ENCODE measurements at regions not wholly inside any gene's neighbourhood (a gene's known extent, or its start where the extent isn't known, plus 50 kb on each side); places are given as distances from the start of the nearest gene placed in this dataset.
"Not testable (repeated sequence)": the region's sequence is repeated elsewhere in the genome, so short reads cannot be mapped to it uniquely, and the experiment has no call there.

DNA sequence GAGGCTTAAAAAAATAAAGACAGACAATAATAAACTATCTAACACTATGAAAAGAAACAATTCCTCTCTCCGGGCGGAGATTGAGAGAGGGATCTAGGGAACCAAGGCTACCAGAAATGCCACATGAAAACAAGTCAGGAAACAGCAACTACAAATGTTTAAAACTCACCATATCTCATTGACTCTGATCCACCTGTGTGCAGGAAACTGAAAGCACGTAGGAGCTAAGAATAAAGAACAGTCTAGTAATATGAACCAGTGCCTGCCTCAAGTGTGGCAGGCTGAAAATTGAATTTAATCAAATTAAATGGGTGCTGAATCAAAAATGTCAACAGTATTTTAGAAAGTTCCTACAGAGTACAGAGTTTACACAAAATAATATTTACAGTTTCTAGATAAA, 1701.0 kb downstream of the SLITRK5 start:
- Mint-ChIP-seq H3K4me3 (no peak overlapping the region), H3K9me3 (peaks cover 12% of the 10 kb centered on the region), H3K4me1 (ENCODE audit: low read depth in 2 of 2) (no peaks in the 10 kb centered on the region), H3K27me3 (no peaks in the 10 kb centered on the region), H3K36me3 (no peaks in the 10 kb centered on the region), H3K27ac (no peak overlapping the region)
- DNase-seq (ENCODE audit: low spot score) = no peak
- ATAC-seq = no peak

DNA sequence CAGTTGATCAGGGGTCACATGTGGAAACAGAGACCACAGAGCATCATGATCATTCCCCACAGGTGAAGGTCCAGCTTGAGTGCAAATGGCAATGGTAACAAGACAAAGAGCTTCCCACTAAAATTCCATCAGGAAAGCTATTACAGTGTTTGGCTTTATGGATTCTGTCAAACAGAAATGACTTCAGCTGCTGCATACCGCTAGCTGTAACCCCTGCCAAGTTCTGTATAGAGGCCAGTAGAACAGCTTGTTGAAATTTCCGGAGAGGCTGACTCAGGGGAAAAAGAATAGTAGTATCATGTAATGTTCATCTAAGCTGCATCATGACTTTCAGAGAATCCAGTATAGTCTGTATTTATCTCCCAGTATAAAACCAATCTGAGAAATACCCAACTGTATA, 1704.7 kb downstream of the SLITRK5 start:
- no peak overlapping the region for H3K27ac Mint-ChIP-seq
- ATAC-seq (no peak), DNase-seq (ENCODE audit: low spot score) (no peak)
- H3K9me3 Mint-ChIP-seq = peaks cover 25% of the 10 kb centered on the region
- H3K4me3 Mint-ChIP-seq = no peak overlapping the region
- H3K36me3 Mint-ChIP-seq = no peaks in the 10 kb centered on the region
- H3K27me3 Mint-ChIP-seq = no peaks in the 10 kb centered on the region
- no peaks in the 10 kb centered on the region for H3K4me1 Mint-ChIP-seq (ENCODE audit: low read depth in 2 of 2)

DNA sequence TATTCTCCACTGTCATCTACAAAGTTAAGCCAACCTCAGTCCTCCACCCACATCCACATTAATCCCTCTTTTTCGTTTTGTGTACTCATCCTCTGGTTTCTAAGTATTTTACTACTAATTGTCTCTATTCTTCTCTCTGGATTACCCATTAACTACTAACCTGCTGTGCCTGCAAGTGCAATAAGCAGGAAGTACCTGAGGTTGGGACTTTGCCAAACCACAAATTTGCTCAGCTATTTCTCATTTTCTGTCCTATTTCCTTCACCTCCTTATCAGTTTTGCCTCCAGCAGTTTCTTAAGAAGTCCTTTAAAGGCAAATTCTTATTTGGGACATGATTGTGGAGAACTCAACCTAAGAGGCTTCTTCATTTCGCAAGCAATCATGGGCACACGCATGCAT, 1708.9 kb downstream of the SLITRK5 start:
- H3K27ac Mint-ChIP-seq = no peak overlapping the region
- H3K4me3 Mint-ChIP-seq = no peak overlapping the region
- no peaks in the 10 kb centered on the region for H3K36me3 Mint-ChIP-seq
- H3K9me3 Mint-ChIP-seq = peaks cover 17% of the 10 kb centered on the region
- DNase-seq (ENCODE audit: low spot score) = no peak
- H3K27me3 Mint-ChIP-seq = no peaks in the 10 kb centered on the region
- no peak for ATAC-seq
- no peaks in the 10 kb centered on the region for H3K4me1 Mint-ChIP-seq (ENCODE audit: low read depth in 2 of 2)

DNA sequence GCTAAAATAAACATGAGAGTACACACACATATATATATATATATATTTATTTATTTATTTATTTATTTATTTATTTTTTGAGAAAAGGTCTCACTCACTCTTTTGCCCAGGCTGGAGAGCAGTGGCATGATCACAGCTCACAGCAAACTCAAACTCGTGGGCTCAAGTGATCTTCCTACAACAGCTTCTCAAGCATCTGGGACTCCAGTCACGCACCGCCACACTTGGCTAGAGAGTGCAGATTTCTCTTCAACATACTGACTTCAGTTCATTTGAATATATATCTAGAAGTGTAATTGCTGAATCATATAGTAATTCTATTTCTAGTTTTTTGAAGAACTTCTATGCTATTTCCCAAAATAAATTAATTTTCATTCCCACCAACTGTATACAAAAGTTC, 1711.8 kb downstream of the SLITRK5 start:
- Mint-ChIP-seq H3K4me1 (ENCODE audit: low read depth in 2 of 2) (no peaks in the 10 kb centered on the region), H3K36me3 (peaks cover 4% of the 10 kb centered on the region), H3K4me3 (no peak overlapping the region), H3K27ac (no peak overlapping the region), H3K9me3 (peaks cover 18% of the 10 kb centered on the region), H3K27me3 (no peaks in the 10 kb centered on the region)
- ATAC-seq (no peak), DNase-seq (ENCODE audit: low spot score) (no peak)

DNA sequence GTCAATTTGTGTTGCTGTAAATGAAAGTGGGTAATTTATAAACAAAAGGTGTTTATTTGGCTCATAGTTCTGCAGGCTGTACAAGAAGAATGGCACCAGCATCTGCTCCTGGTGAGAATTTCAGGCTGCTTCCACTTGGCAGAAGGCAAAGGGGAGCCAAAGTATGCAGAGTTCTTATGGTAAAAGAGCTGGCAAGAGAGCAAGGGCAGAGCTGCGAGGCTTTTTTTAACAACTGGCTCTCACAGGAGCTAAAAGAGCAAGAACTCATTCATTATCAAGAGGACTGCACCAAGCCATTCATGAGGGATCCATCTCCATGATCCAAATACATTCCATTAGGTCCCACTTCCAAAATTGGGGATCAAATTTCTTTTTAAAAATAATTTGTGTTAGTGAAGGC, 1712.7 kb downstream of the SLITRK5 start:
- Mint-ChIP-seq H3K9me3 (peaks cover 18% of the 10 kb centered on the region), H3K4me1 (ENCODE audit: low read depth in 2 of 2) (no peaks in the 10 kb centered on the region), H3K27ac (no peak overlapping the region), H3K4me3 (no peak overlapping the region), H3K27me3 (no peaks in the 10 kb centered on the region), H3K36me3 (peaks cover 4% of the 10 kb centered on the region)
- DNase-seq (ENCODE audit: low spot score) (no peak), ATAC-seq (no peak)

DNA sequence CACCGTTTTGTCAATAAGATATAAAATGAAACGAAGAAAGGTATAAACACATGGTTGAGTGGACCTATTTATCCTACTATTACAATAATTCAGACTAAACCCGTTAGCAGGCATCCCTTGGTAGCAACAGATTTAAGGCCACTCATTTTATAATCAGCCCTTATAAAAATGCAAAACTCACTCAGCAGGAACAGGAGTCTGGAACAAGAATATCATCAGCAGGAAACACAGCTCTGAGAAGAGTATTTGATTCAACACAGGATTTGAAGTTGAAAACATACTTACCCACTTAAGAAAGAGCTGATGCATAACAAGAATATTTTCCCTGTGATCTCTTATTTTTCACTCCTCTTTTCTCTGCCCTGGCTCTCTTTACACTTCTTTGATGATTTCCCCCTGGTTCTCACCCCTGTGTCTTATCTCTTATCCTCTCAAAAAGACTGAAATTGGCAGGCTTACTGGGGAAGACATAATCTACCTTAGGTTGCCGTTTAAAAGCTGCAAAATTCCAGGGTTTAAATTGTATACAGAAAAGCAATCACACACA, 1722.7 kb downstream of the SLITRK5 start:
- H3K36me3 Mint-ChIP-seq = no peaks in the 10 kb centered on the region
- no peaks in the 10 kb centered on the region for H3K4me1 Mint-ChIP-seq (ENCODE audit: low read depth in 2 of 2)
- no peak overlapping the region for H3K27ac Mint-ChIP-seq
- H3K4me3 Mint-ChIP-seq = no peak overlapping the region
- no peaks in the 10 kb centered on the region for H3K27me3 Mint-ChIP-seq
- peaks cover 9% of the 10 kb centered on the region for H3K9me3 Mint-ChIP-seq
- DNase-seq (ENCODE audit: low spot score) (no peak), ATAC-seq (no peak)

DNA sequence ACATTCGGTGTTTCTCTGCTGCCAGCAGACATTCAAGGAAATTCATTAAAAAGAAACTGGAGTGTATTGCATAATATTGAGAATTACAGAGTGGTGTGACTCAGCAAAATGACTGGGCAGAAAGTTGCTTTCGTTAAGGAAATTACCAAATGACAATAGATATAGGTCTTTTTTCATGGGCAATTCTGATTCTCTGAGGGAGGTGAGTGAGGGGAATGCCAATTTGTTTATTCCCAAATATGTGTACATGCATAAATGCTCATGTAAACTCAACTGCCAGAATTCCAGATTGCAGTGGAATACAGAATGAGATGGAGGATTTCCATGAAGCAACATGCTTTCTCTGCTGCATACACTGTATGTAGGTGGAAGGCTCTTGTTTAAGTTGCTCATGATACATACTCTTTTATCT, 1730.1 kb downstream of the SLITRK5 start:
- ATAC-seq (no peak), DNase-seq (ENCODE audit: low spot score) (no peak)
- H3K4me3 Mint-ChIP-seq = no peak overlapping the region
- H3K27me3 Mint-ChIP-seq = no peaks in the 10 kb centered on the region
- no peak overlapping the region for H3K27ac Mint-ChIP-seq
- H3K36me3 Mint-ChIP-seq = no peaks in the 10 kb centered on the region
- H3K4me1 Mint-ChIP-seq (ENCODE audit: low read depth in 2 of 2) = no peaks in the 10 kb centered on the region
- peaks cover 22% of the 10 kb centered on the region for H3K9me3 Mint-ChIP-seq

DNA sequence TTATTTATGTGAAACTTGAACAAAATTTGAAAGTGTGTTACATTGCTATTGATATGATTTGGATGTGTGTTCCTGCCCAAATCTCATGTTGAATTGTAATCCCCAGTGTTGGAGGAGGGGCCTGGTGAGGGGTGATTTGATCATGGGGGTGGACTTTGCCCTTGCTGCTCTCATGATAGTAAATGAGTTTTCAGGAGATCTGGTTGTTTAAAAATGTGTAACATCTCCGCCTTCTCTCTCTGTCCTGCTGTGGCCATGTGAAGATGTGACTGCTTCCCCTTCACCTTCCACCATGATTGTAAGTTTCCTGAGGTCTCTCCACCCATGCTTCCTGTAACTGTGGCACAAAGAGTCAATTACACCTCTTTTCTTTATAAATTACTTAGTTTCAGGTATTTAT, 1731.0 kb downstream of the SLITRK5 start:
- Mint-ChIP-seq H3K4me1 (ENCODE audit: low read depth in 2 of 2) (no peaks in the 10 kb centered on the region), H3K4me3 (no peak overlapping the region), H3K9me3 (peaks cover 22% of the 10 kb centered on the region), H3K27me3 (no peaks in the 10 kb centered on the region), H3K27ac (no peak overlapping the region), H3K36me3 (no peaks in the 10 kb centered on the region)
- ATAC-seq (no peak), DNase-seq (ENCODE audit: low spot score) (no peak)

DNA sequence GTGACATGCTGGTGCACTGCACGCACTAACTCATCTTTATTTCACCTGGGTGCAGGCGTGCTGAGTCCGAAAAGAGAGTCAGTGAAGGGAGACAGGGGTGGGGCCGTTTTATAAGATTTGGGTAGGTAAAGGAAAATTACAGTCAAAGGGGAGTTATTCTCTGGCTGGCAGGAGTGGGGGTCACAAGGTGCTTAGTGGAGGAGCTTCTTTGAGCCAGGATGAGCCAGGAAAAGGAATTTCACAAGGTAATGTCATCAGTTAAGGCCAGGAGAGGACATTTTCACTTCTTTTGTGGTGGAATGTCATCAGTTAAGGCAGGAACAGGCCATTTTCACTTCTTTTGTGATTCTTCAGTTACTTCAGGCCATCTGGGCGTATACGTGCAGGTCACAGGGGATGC, 1734.9 kb downstream of the SLITRK5 start:
- H3K27ac Mint-ChIP-seq; DNase-seq (ENCODE audit: low spot score); H3K4me1 Mint-ChIP-seq (ENCODE audit: low read depth in 2 of 2); H3K36me3 Mint-ChIP-seq; H3K27me3 Mint-ChIP-seq; H3K4me3 Mint-ChIP-seq; ATAC-seq: not testable (repeated sequence)
- peaks cover 26% of the 10 kb centered on the region for H3K9me3 Mint-ChIP-seq

DNA sequence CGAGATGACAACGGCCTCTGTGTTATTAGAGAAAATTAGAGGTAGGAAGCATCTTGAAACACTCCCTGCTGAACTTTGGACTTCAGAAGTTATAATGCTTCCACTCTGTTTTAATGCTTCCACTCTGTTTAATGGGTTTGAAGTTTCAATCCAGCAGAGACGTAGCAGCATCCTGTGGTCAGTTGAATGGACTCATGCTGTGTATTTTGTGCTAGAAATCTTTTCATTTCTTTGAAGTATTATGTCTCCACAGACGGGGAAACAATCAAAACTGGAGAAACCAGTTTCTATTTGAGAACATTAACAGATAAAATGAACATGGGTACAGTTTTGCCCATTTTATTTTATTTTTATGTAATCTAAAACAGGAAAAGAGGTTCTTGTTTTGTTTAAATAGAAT, 1736.2 kb downstream of the SLITRK5 start:
- Mint-ChIP-seq H3K36me3 (no peaks in the 10 kb centered on the region), H3K27me3 (no peaks in the 10 kb centered on the region), H3K4me3 (no peak overlapping the region), H3K9me3 (peaks cover 18% of the 10 kb centered on the region), H3K27ac (no peak overlapping the region), H3K4me1 (ENCODE audit: low read depth in 2 of 2) (no peaks in the 10 kb centered on the region)
- DNase-seq (ENCODE audit: low spot score) (no peak), ATAC-seq (no peak)

DNA sequence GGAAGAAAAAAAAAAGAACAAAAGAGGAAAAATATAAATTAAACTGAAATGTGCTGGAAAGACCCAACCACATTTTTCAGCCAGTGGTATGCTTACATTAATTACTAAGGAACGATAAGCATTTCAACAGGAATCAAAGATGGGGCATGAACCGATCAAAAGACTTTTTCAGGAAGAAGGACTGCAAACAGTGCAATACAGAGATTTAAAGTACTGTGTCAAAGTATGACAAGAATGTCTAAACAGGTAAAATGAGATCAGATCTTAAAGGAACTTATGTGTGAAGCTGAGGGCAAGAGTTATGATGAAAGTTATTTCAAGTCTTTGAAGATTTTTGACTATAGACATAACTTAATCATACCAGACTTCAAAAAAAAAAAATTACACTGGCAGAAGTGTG, 1761.8 kb downstream of the SLITRK5 start:
- Mint-ChIP-seq H3K27ac (no peak overlapping the region), H3K36me3 (peaks cover 10% of the 10 kb centered on the region), H3K4me1 (ENCODE audit: low read depth in 2 of 2) (no peaks in the 10 kb centered on the region), H3K4me3 (no peak overlapping the region), H3K9me3 (peaks cover 17% of the 10 kb centered on the region), H3K27me3 (no peaks in the 10 kb centered on the region)
- ATAC-seq = no peak
- no peak for DNase-seq (ENCODE audit: low spot score)

DNA sequence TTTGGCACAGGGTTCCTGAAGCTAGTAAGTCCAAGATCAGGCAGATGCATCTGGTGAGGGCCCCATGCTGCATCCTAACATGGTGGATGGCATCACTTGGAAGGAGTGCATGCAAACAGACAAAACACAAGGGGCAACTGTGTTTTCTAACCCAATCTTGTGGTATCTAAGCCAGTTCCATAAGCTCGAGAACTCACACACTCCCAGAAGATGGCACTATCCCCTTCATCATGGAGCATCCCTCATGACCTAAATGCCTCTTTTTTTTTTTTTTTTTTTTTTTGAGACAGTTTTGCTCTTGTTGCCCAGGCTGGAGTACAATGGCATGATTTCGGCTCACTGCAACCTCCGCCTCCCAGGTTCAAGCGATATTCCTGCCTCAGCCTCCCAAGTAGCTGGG, 1763.5 kb downstream of the SLITRK5 start:
- Mint-ChIP-seq H3K9me3 (peaks cover 16% of the 10 kb centered on the region), H3K36me3 (peaks cover 10% of the 10 kb centered on the region)
- H3K4me3 Mint-ChIP-seq; ATAC-seq; H3K27me3 Mint-ChIP-seq; H3K4me1 Mint-ChIP-seq (ENCODE audit: low read depth in 2 of 2); H3K27ac Mint-ChIP-seq; DNase-seq (ENCODE audit: low spot score): not testable (repeated sequence)

DNA sequence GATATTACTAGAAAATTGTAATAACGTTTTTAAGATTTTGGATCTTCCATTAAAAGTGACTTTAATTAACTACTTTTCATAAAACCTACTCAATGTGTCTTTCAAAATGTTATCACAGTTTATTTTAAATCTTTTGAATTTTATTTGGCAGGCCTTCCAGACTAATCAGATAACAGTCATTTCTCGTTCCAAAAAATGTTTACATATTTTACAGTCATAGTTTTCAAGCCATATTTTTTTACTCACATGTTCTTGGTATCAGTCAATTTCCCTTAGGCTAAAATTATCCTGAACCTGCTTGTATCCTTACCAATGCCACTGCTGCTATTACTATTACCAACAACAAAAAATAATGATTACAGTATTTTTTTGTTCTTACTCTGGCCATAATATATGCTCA, 1783.5 kb downstream of the SLITRK5 start:
- Mint-ChIP-seq H3K27ac (no peak overlapping the region), H3K27me3 (no peaks in the 10 kb centered on the region), H3K36me3 (no peaks in the 10 kb centered on the region), H3K4me3 (no peak overlapping the region), H3K9me3 (peaks cover 16% of the 10 kb centered on the region), H3K4me1 (ENCODE audit: low read depth in 2 of 2) (no peaks in the 10 kb centered on the region)
- DNase-seq (ENCODE audit: low spot score) = no peak
- ATAC-seq = no peak

DNA sequence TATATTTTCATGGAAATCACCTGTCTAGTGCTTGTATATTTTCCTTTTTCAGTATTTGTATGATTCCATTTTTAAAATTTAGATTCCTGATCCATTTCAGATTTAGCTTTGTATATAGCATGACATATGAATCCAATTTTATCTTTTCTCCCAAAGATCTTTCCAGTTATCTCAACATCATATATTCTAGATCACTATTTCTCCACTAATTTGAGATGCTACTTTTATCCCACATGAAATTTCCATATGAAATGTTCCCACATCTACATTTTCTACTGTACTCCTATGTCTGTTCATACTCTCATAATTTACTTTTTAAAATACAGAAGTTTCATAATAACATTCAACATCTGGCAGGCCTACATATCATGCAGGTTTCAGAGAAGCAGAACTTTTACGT, 1784.1 kb downstream of the SLITRK5 start:
- DNase-seq (ENCODE audit: low spot score) (no peak), ATAC-seq (no peak)
- Mint-ChIP-seq H3K9me3 (peaks cover 16% of the 10 kb centered on the region), H3K4me1 (ENCODE audit: low read depth in 2 of 2) (no peaks in the 10 kb centered on the region), H3K4me3 (no peak overlapping the region), H3K27ac (no peak overlapping the region), H3K36me3 (no peaks in the 10 kb centered on the region), H3K27me3 (no peaks in the 10 kb centered on the region)

DNA sequence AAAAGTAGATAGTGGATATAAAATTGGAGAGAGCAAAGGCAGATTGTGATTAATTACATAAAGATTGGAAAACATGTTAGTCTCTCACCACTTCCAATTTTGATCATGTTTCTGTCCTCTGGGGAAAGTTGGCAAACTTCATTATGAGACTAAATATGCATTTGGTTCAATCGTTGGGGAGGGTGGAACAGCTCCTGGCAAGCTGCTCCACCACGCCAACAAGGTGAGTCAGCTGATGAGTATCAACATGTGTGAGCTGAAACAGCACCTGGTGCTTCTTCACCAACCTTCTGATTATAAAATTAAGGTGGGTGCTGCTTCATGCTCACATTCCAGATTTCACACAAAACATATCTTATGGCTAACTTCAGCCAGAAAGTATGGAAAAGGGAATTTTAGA, 1784.6 kb downstream of the SLITRK5 start:
- Mint-ChIP-seq H3K27ac (no peak overlapping the region), H3K9me3 (peaks cover 16% of the 10 kb centered on the region), H3K4me3 (no peak overlapping the region), H3K27me3 (no peaks in the 10 kb centered on the region), H3K4me1 (ENCODE audit: low read depth in 2 of 2) (no peaks in the 10 kb centered on the region), H3K36me3 (no peaks in the 10 kb centered on the region)
- ATAC-seq (no peak), DNase-seq (ENCODE audit: low spot score) (no peak)

All from natural killer cell treated with Interleukin-12 subunit alpha and Interleukin-12 subunit beta and Interleukin-15 and Interleukin-18, amount 100 ng/mL, for 72 hours (primary cell).